VCaP (cell line): ENCODE measurements at regions not wholly inside any gene's neighbourhood (a gene's known extent, or its start where the extent isn't known, plus 50 kb on each side); places are given as distances from the start of the nearest gene placed in this dataset.
"Not testable (repeated sequence)": the region's sequence is repeated elsewhere in the genome, so short reads cannot be mapped to it uniquely, and the experiment has no call there.

Experiments used
- H3K27ac ChIP-seq: fragments of 450-650 bp; 2 replicates; pipeline ENCODE4 v1.5.1; 2017
- CTCF ChIP-seq: fragments of 450-650 bp; conservative IDR thresholded peaks from 2 replicates; pipeline ENCODE4 v1.5.1; 2017; ENCODE audit warnings: mild to moderate bottlenecking, moderate library complexity

- no peak for TF ChIP-seq CTCF
- no peak overlapping the region for H3K27ac ChIP-seq
These were observed 104.6 kb upstream of the KLF13 start for GRCh38 chr15:31221936-31222515.

DNA sequence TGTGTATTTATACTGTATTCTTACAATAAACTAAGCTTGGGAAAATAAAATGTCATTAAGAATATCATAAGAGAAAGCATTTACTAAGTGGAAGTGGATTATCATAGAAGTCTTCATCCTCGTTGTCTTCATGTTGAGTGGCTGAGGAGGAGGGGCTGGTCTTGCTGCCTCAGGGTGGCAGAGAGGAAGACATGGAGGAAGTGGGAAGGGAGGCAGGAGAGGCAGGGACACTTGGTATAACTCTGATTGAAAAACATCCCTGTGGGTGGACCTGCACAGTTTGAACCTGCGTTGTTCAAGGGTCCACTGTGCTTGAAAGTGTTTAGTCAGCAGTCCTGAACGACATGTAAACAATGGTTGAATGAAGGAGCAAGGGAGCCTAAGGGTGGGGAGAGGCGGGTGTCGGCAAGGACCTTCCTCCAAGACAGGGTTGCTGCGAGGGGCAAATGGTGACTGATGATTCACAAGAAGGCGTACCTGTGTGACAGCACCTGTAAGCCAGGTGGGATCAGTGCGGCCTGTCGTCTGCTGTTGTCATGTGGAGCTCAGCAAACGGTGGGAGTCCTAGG is 103.8 kb upstream of the KLF13 start:
- no peak for TF ChIP-seq CTCF
- no peak overlapping the region for H3K27ac ChIP-seq

- no peak for TF ChIP-seq CTCF
- no peak overlapping the region for H3K27ac ChIP-seq
These were observed 102.9 kb upstream of the KLF13 start for GRCh38 chr15:31223478-31224350.

DNA sequence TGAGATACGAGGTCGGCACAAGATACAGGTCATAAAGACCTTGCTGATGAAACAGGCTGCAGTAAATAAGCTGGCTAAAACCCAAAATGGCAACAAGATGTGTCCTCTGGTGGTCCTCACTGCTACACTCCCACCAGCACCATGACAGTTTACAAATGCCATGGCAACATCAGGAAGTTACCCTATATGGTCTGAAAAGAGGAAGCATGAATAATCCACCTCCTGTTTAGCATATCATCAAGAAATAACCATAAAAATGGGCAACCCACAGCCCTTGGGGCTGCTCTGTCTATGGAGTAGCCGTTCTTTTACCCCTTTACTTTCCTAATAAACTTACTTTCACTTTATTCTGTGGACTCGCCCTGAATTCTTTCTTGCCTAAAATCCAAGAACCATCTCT is 102.0 kb upstream of the KLF13 start:
- H3K27ac ChIP-seq: not testable (repeated sequence)

- no peak for TF ChIP-seq CTCF
These were observed 101.2 kb upstream of the KLF13 start for GRCh38 chr15:31225356-31225955.

DNA sequence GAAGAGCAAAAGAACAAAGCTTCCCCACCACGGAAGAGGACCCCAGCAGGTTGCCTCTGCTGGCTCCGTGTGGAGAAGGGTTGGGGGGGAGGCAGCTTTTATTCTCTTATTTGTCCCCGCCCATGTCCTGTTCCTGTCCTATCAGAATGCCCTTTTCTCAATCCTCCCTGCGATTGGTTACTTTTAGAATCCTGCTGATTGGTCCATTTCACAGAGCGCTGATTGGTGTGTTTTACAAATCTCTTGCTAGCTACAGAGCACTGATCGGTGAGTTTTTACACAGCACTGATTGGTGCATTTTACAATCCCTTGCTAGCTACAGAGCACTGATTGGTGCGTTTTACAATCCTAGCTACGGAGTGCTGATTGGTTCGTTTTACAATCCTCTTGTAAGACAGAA is 100.6 kb upstream of the KLF13 start:
- H3K27ac ChIP-seq: no peak overlapping the region
- TF ChIP-seq CTCF: no peak

More at GRCh38 chr15:31225356-31225955, 101.2 kb upstream of the KLF13 start:
- H3K27ac ChIP-seq: no peak overlapping the region

GRCh38 chr15:31227235-31227634 is 99.4 kb upstream of the KLF13 start:
- TF ChIP-seq CTCF: no peak
- no peak overlapping the region for H3K27ac ChIP-seq
